ENCODE measurements at regions not wholly inside any gene's neighbourhood (a gene's known extent, or its start where the extent isn't known, plus 50 kb on each side); places are given as distances from the start of the nearest gene placed in this dataset.

GRCh38 chr16:85435700-85436099, 177.4 kb upstream of the GSE1 start:
- no peak overlapping the region for H2BK20ac ChIP-seq (ENCODE audit: low read depth, low read length)
- no peak overlapping the region for H3K9ac ChIP-seq (ENCODE audit: low read depth, low read length)
- no TSS peak for BruUV-seq (replicated peaks)
- H4K8ac ChIP-seq (ENCODE audit: low read depth in 2 of 2, low read length in 2 of 2), result no peak overlapping the region
- H3K27me3 ChIP-seq (ENCODE audit: control insufficient read depth, insufficient read depth, low read length), result no peaks in the 10 kb centered on the region
- ChIA-PET CTCF (interaction anchor here (0.9 kb wide), 1 partner anchor 20 kb away, joined by 3 read pairs; no protein-coding TSS in a partner anchor), POLR2A (ENCODE audit: unreplicated experiment) (no interaction called here)
- 100% methylated on average over 1 of the region's 7 CpGs; no CpG with 5 or more reads in 1 of the 2 experiments for WGBS, 2 experiments (ENCODE audit: extremely low coverage in 2 of 2, insufficient read length in 1 of 2)
- no peak overlapping the region for H2AK5ac ChIP-seq (ENCODE audit: low read depth, low read length)
- peak overlapping the region; percentile 11 for H2AFZ ChIP-seq (replicated peaks; ENCODE audit: low read length, poor library complexity)
- no peak overlapping the region for H4K5ac ChIP-seq (ENCODE audit: low read depth, low read length)
- no peaks in the 10 kb centered on the region; the same call in 1 of the 2 replicates for H3K4me1 ChIP-seq (ENCODE audit: control insufficient read depth, insufficient read depth, low read length)
- H3K56ac ChIP-seq (ENCODE audit: extremely low read depth, insufficient read depth, low read length), result no peak overlapping the region
- H4K20me1 ChIP-seq (ENCODE audit: insufficient read depth, low read length), result peaks cover 33% of the 10 kb centered on the region
- H3K4me3 ChIP-seq (ENCODE audit: insufficient read depth, low read depth, low read length), result no peak overlapping the region
- TF ChIP-seq CEBPB (IDR thresholded peaks at IDR 0.05; ENCODE audit: low read depth, low read length), result no peak
- TF ChIP-seq, protein P1, sequence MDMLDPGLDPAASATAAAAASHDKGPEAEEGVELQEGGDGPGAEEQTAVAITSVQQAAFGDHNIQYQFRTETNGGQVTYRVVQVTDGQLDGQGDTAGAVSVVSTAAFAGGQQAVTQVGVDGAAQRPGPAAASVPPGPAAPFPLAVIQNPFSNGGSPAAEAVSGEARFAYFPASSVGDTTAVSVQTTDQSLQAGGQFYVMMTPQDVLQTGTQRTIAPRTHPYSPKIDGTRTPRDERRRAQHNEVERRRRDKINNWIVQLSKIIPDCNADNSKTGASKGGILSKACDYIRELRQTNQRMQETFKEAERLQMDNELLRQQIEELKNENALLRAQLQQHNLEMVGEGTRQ (IDR thresholded peaks at IDR 0.05; ENCODE audit: low read depth, low read length), result no peak
- H2AK9ac ChIP-seq (replicated peaks; ENCODE audit: low read depth, low read length, poor library complexity), result no peak overlapping the region
- H3K4ac ChIP-seq (ENCODE audit: low read depth, low read length), result no peak overlapping the region
- ATAC-seq (ENCODE audit: low read depth) (no peak), DNase-seq (no peak)
- dilution Hi-C loops (cut with HindIII; ENCODE audit: low sequenced_read_pairs, unreplicated experiment) (no loop called here), in situ Hi-C loops (cut with MboI; ENCODE audit: low sequenced_read_pairs) (no loop called here), intact Hi-C loops (cut with micrococcal nuclease) (no loop called here)
- H3K18ac ChIP-seq (ENCODE audit: low read depth, low read length), result no peak overlapping the region
- H3K23ac ChIP-seq (ENCODE audit: low read depth, low read length), result no peak overlapping the region
- no peak overlapping the region for H2BK120ac ChIP-seq (ENCODE audit: low read depth, low read length)
- no peak overlapping the region for H2BK15ac ChIP-seq (ENCODE audit: low read depth, low read length)
- no peak overlapping the region for H3K14ac ChIP-seq (replicated peaks; ENCODE audit: low read depth, low read length)
- no peak overlapping the region for H2BK5ac ChIP-seq (ENCODE audit: low read depth, low read length, poor library complexity, severe bottlenecking)
- H3K9me1 ChIP-seq (ENCODE audit: insufficient read depth, low read length), result no peaks in the 10 kb centered on the region
- H3K9me3 ChIP-seq (ENCODE audit: control insufficient read depth, insufficient read depth, low read length), result no peaks in the 10 kb centered on the region
- H3K79me1 ChIP-seq (ENCODE audit: low read depth in 1 of 2, low read length in 2 of 2), result peaks cover 2 to 6% of the 10 kb centered on the region in 2 experiments; a peak in 3 of 4 replicates
- no peak overlapping the region for H3K4me2 ChIP-seq (ENCODE audit: low read depth, low read length)
- H4K91ac ChIP-seq (ENCODE audit: insufficient read depth, low read depth, low read length), result no peak overlapping the region
- H3K36me3 ChIP-seq (ENCODE audit: control insufficient read depth, insufficient read depth, low read length), result peaks cover 10% of the 10 kb centered on the region
- no peak overlapping the region for H3K27ac ChIP-seq (ENCODE audit: insufficient read depth, low read length)

Measured in IMR-90 (cell line).